ENCODE measurements at regions not wholly inside any gene's neighbourhood (a gene's known extent, or its start where the extent isn't known, plus 50 kb on each side); places are given as distances from the start of the nearest gene placed in this dataset.
"Not testable (repeated sequence)": the region's sequence is repeated elsewhere in the genome, so short reads cannot be mapped to it uniquely, and the experiment has no call there.

- H3K27ac ChIP-seq (ENCODE audit: low read depth in 1 of 2, low read length in 2 of 2): no peak overlapping the region
- no peak overlapping the region for H3K4me3 ChIP-seq (ENCODE audit: low read length in 2 of 2)
- no peaks in the 10 kb centered on the region for H3K4me1 ChIP-seq (ENCODE audit: control insufficient read depth in 1 of 2, insufficient read depth in 2 of 2, low read length in 2 of 2)
- intact Hi-C loops (cut with DNase I): no loop called here
- peaks cover 6% of the 10 kb centered on the region for H3K9me3 ChIP-seq (ENCODE audit: control insufficient read depth, low read length)
- no peaks in the 10 kb centered on the region for H3K27me3 ChIP-seq (ENCODE audit: control insufficient read depth in 1 of 2, insufficient read depth in 2 of 2, low read length in 1 of 2)
- DNase-seq (no peak), ATAC-seq (ENCODE audit: low FRiP score) (no peak)
- H3K36me3 ChIP-seq (ENCODE audit: control insufficient read depth in 1 of 2, insufficient read depth in 2 of 2, low read length in 1 of 2): no peaks in the 10 kb centered on the region
- WGBS, 2 donors: 74 to 78% methylated on average over 17 of the region's 17 CpGs
These were observed 2116.0 kb downstream of the TP53TG3F start for GRCh38 chr16:35575432-35575821.

- H3K4me1 ChIP-seq (ENCODE audit: control insufficient read depth in 1 of 2, insufficient read depth in 2 of 2, low read length in 2 of 2): no peaks in the 10 kb centered on the region
- ATAC-seq (ENCODE audit: low FRiP score): no peak
- H3K36me3 ChIP-seq (ENCODE audit: control insufficient read depth in 1 of 2, insufficient read depth in 2 of 2, low read length in 1 of 2): no peaks in the 10 kb centered on the region
- peaks cover 0 to 1% of the 10 kb centered on the region in 2 donors for H3K27me3 ChIP-seq (ENCODE audit: control insufficient read depth in 1 of 2, insufficient read depth in 2 of 2, low read length in 1 of 2)
- peaks cover under 1% of the 10 kb centered on the region for H3K9me3 ChIP-seq (ENCODE audit: control insufficient read depth, low read length)
- intact Hi-C loops (cut with DNase I): no loop called here
- no peak overlapping the region for H3K4me3 ChIP-seq (ENCODE audit: low read length in 2 of 2)
- WGBS, 2 donors: 24 to 26% methylated on average over 1 of the region's 1 CpG
- no peak overlapping the region for H3K27ac ChIP-seq (ENCODE audit: low read depth in 1 of 2, low read length in 2 of 2)
- no peak for DNase-seq
These were observed 2126.0 kb downstream of the TP53TG3F start for GRCh38 chr16:35585411-35585810.

DNA sequence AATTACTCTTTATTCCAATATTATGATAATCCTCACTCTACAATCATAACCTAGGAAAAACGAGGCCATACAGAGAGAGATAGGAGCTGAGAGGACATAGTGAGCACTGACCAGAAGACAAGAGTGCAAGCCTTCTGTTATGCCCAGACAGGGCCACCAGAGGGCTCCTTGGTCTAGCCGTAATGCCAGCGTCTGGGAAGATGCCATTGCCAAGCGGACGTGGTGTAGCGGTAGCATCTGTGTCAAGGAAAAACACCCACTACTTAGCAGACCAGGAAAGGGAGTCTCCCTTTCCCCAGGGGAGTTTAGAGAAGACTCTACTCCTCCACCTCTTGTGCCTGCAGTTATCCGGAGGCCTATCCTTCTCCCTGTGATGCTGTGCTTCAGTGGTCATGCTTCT lies 2131.5 kb downstream of the TP53TG3F start:
- ATAC-seq (ENCODE audit: low FRiP score); intact Hi-C loops (cut with DNase I): not testable (repeated sequence)

DNA sequence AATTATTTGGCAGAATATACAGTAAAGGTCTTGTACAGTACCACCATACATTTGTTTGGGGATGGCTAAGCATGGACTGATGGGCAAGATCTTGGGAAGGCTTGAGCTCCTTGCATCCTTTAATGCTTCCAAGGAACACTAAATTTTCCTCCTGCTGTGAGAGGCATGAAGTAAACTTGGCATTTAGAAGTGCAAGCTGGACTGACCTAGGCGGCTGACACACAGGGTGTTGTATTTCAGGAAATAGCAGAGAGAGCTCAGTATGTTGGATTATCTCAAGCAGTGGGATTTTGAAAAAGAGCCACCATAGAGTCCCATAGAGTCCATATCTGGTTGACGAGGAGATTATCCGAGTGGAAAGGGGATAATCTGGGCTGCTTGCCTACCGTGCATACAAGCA lies 2137.1 kb downstream of the TP53TG3F start:
- H3K27ac ChIP-seq (ENCODE audit: low read depth in 1 of 2, low read length in 2 of 2): no peak overlapping the region
- no peaks in the 10 kb centered on the region for H3K27me3 ChIP-seq (ENCODE audit: control insufficient read depth in 1 of 2, insufficient read depth in 2 of 2, low read length in 1 of 2)
- ATAC-seq (ENCODE audit: low FRiP score) (no peak), DNase-seq (no peak)
- H3K4me3 ChIP-seq (ENCODE audit: low read length in 2 of 2): no peak overlapping the region
- H3K36me3 ChIP-seq (ENCODE audit: control insufficient read depth in 1 of 2, insufficient read depth in 2 of 2, low read length in 1 of 2): no peaks in the 10 kb centered on the region
- no peaks in the 10 kb centered on the region for H3K9me3 ChIP-seq (ENCODE audit: control insufficient read depth, low read length)
- 74 to 77% methylated on average over 4 of the region's 4 CpGs for WGBS, 2 donors
- intact Hi-C loops (cut with DNase I): no loop called here
- no peaks in the 10 kb centered on the region for H3K4me1 ChIP-seq (ENCODE audit: control insufficient read depth in 1 of 2, insufficient read depth in 2 of 2, low read length in 2 of 2)

More for the DNA sequence above, 2131.5 kb downstream of the TP53TG3F start:
- 63% methylated on average over 7 of the region's 7 CpGs for WGBS, 2 donors
- not testable (repeated sequence) for H3K9me3 ChIP-seq (ENCODE audit: control insufficient read depth, low read length); H3K4me1 ChIP-seq (ENCODE audit: control insufficient read depth in 1 of 2, insufficient read depth in 2 of 2, low read length in 2 of 2); DNase-seq; H3K4me3 ChIP-seq (ENCODE audit: low read length in 2 of 2); H3K27me3 ChIP-seq (ENCODE audit: control insufficient read depth in 1 of 2, insufficient read depth in 2 of 2, low read length in 1 of 2); H3K27ac ChIP-seq (ENCODE audit: low read depth in 1 of 2, low read length in 2 of 2); H3K36me3 ChIP-seq (ENCODE audit: control insufficient read depth in 1 of 2, insufficient read depth in 2 of 2, low read length in 1 of 2)

DNA sequence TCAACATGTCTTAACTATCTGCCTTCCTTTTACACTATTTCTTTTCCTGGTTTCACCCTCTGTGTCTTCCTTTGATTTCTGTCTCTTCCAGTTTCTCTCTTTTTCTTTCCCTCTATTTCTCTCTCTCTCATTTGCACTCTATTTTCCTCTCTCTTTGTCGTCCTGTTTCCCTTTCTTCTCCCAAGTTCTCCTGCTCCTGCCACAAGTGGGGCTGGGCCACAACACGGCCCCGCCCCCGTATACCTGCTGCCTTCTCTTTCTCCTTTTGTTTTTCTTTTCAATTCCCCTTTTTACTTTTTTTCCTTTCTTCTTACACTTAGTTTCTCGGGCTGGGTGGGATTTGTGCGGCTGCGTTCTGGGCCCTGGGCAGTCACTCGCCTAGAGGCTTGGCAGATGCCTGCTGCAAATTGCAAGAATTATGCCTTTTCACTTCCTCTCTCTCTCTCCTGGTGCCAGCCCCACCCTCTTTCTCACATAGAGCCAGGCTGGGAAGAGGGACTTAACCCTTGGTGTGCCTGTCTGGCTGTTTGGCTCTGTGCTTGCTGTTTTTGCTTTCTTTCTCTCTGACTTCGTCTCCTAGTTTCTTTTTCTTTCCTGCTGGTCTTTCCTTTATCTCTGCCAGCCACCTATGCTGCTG lies 2139.4 kb downstream of the TP53TG3F start:
- no peak overlapping the region for H3K27ac ChIP-seq (ENCODE audit: low read depth in 1 of 2, low read length in 2 of 2)
- no peak overlapping the region for H3K4me3 ChIP-seq (ENCODE audit: low read length in 2 of 2)
- H3K9me3 ChIP-seq (ENCODE audit: control insufficient read depth, low read length): no peaks in the 10 kb centered on the region
- H3K4me1 ChIP-seq (ENCODE audit: control insufficient read depth in 1 of 2, insufficient read depth in 2 of 2, low read length in 2 of 2): no peaks in the 10 kb centered on the region
- DNase-seq (no peak), ATAC-seq (ENCODE audit: low FRiP score) (no peak)
- WGBS, 2 donors: 63 to 68% methylated on average over 9 of the region's 9 CpGs
- H3K27me3 ChIP-seq (ENCODE audit: control insufficient read depth in 1 of 2, insufficient read depth in 2 of 2, low read length in 1 of 2): no peaks in the 10 kb centered on the region
- no peaks in the 10 kb centered on the region for H3K36me3 ChIP-seq (ENCODE audit: control insufficient read depth in 1 of 2, insufficient read depth in 2 of 2, low read length in 1 of 2)
- intact Hi-C loops (cut with DNase I): no loop called here

- no peaks in the 10 kb centered on the region for H3K4me1 ChIP-seq (ENCODE audit: control insufficient read depth in 1 of 2, insufficient read depth in 2 of 2, low read length in 2 of 2)
- no peaks in the 10 kb centered on the region for H3K9me3 ChIP-seq (ENCODE audit: control insufficient read depth, low read length)
- H3K36me3 ChIP-seq (ENCODE audit: control insufficient read depth in 1 of 2, insufficient read depth in 2 of 2, low read length in 1 of 2): no peaks in the 10 kb centered on the region
- intact Hi-C loops (cut with DNase I): no loop called here
- no peak overlapping the region for H3K27ac ChIP-seq (ENCODE audit: low read depth in 1 of 2, low read length in 2 of 2)
- no peak for ATAC-seq (ENCODE audit: low FRiP score)
- WGBS, 2 donors: 64 to 70% methylated on average over 6 of the region's 6 CpGs
- H3K27me3 ChIP-seq (ENCODE audit: control insufficient read depth in 1 of 2, insufficient read depth in 2 of 2, low read length in 1 of 2): no peaks in the 10 kb centered on the region
- H3K4me3 ChIP-seq (ENCODE audit: low read length in 2 of 2): no peak overlapping the region
- DNase-seq: no peak
These were observed 2140.2 kb downstream of the TP53TG3F start for GRCh38 chr16:35599429-35600160.

DNA sequence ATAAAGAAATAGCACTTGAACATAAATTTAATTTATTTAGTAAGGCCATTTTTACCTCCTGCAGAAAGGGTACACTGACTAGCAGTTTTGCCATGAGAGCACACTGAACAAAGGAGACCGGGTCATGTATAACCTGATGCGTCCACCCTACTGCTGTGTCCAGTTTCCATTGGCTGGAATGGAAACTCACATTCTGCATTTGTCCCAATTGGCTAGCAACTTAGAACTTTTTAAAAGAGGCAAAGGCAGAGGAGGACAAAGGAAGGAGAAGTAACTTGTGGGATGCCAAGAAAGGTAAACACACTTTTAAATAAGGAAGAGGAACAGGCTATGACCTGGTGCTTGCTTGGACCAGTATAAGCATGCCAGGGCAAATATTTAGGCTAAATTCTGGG lies 2140.7 kb downstream of the TP53TG3F start:
- H3K36me3 ChIP-seq (ENCODE audit: control insufficient read depth in 1 of 2, insufficient read depth in 2 of 2, low read length in 1 of 2); H3K27ac ChIP-seq (ENCODE audit: low read depth in 1 of 2, low read length in 2 of 2); intact Hi-C loops (cut with DNase I); ATAC-seq (ENCODE audit: low FRiP score); DNase-seq; H3K4me1 ChIP-seq (ENCODE audit: control insufficient read depth in 1 of 2, insufficient read depth in 2 of 2, low read length in 2 of 2); H3K4me3 ChIP-seq (ENCODE audit: low read length in 2 of 2); H3K9me3 ChIP-seq (ENCODE audit: control insufficient read depth, low read length); H3K27me3 ChIP-seq (ENCODE audit: control insufficient read depth in 1 of 2, insufficient read depth in 2 of 2, low read length in 1 of 2): not testable (repeated sequence)
- WGBS, 2 donors: 78 to 82% methylated on average over 2 of the region's 2 CpGs

- no peak overlapping the region for H3K4me3 ChIP-seq (ENCODE audit: low read length in 2 of 2)
- no peaks in the 10 kb centered on the region for H3K9me3 ChIP-seq (ENCODE audit: control insufficient read depth, low read length)
- H3K4me1 ChIP-seq (ENCODE audit: control insufficient read depth in 1 of 2, insufficient read depth in 2 of 2, low read length in 2 of 2): no peaks in the 10 kb centered on the region
- H3K36me3 ChIP-seq (ENCODE audit: control insufficient read depth in 1 of 2, insufficient read depth in 2 of 2, low read length in 1 of 2): no peaks in the 10 kb centered on the region
- no peak overlapping the region for H3K27ac ChIP-seq (ENCODE audit: low read depth in 1 of 2, low read length in 2 of 2)
- ATAC-seq (ENCODE audit: low FRiP score) (no peak), DNase-seq (no peak)
- intact Hi-C loops (cut with DNase I): no loop called here
- H3K27me3 ChIP-seq (ENCODE audit: control insufficient read depth in 1 of 2, insufficient read depth in 2 of 2, low read length in 1 of 2): no peaks in the 10 kb centered on the region
These were observed 2142.7 kb downstream of the TP53TG3F start for GRCh38 chr16:35602116-35602515.

GRCh38 chr16:35603371-35603770 lies 2144.0 kb downstream of the TP53TG3F start:
- H3K27ac ChIP-seq (ENCODE audit: low read depth in 1 of 2, low read length in 2 of 2); intact Hi-C loops (cut with DNase I); DNase-seq; H3K4me1 ChIP-seq (ENCODE audit: control insufficient read depth in 1 of 2, insufficient read depth in 2 of 2, low read length in 2 of 2); H3K36me3 ChIP-seq (ENCODE audit: control insufficient read depth in 1 of 2, insufficient read depth in 2 of 2, low read length in 1 of 2); H3K4me3 ChIP-seq (ENCODE audit: low read length in 2 of 2); H3K9me3 ChIP-seq (ENCODE audit: control insufficient read depth, low read length); H3K27me3 ChIP-seq (ENCODE audit: control insufficient read depth in 1 of 2, insufficient read depth in 2 of 2, low read length in 1 of 2); ATAC-seq (ENCODE audit: low FRiP score): not testable (repeated sequence)
- 77 to 79% methylated on average over 5 of the region's 5 CpGs for WGBS, 2 donors

Measured in aorta (tissue), 5 donors.